KMS-11 (cell line): ENCODE measurements at regions not wholly inside any gene's neighbourhood (a gene's known extent, or its start where the extent isn't known, plus 50 kb on each side); places are given as distances from the start of the nearest gene placed in this dataset.
A peak's percentile ranks its signal among the peaks of the same experiment; 100 is the strongest.
"Not testable (repeated sequence)": the region's sequence is repeated elsewhere in the genome, so short reads cannot be mapped to it uniquely, and the experiment has no call there.

Experiments used
- H2AFZ ChIP-seq: fragments of 200-600 bp; sonication (generic); 2 replicates; pipeline ENCODE4 v1.6.1; 2016; ENCODE audit warnings: antibody characterized with exemption, mixed run types, low read depth
- H3K27ac ChIP-seq: fragments of 200-600 bp; sonication (generic); 2 replicates; pipeline ENCODE4 v1.6.1; 2016; ENCODE audit warnings: mild to moderate bottlenecking, mixed run types
- H3K27me3 ChIP-seq: fragments of 200-600 bp; sonication (generic); 2 replicates; pipeline ENCODE4 v1.6.1; 2017; ENCODE audit warnings: mild to moderate bottlenecking, low read depth, mixed run types, moderate library complexity; ENCODE audit not compliant: insufficient read depth
- H3K36me3 ChIP-seq: fragments of 200-600 bp; sonication (generic); 2 replicates; pipeline ENCODE4 v1.6.1; 2017; ENCODE audit warnings: mild to moderate bottlenecking, mixed run types; ENCODE audit not compliant: insufficient read depth
- H3K4me1 ChIP-seq: fragments of 200-600 bp; sonication (generic); 2 replicates; pipeline ENCODE4 v1.6.1; 2016; ENCODE audit warnings: mild to moderate bottlenecking, low read depth, mixed run types; ENCODE audit not compliant: poor library complexity, severe bottlenecking
- H3K4me2 ChIP-seq: fragments of 200-600 bp; sonication (generic); 2 replicates; pipeline ENCODE4 v1.7.0; 2016; ENCODE audit warnings: mild to moderate bottlenecking, mixed run types
- H3K4me3 ChIP-seq: fragments of 200-600 bp; sonication (generic); IDR thresholded peaks from 2 replicates; pipeline ENCODE4 v1.6.1; 2017; ENCODE audit warnings: low read depth, low read length, mixed read lengths; ENCODE audit not compliant: insufficient read depth
- H3K79me2 ChIP-seq: fragments of 200-600 bp; sonication (generic); 2 replicates; pipeline ENCODE4 v1.6.1; 2016; ENCODE audit warnings: low read depth, mixed run types; ENCODE audit not compliant: insufficient read depth
- H3K9ac ChIP-seq: fragments of 200-600 bp; sonication (generic); 2 replicates; pipeline ENCODE4 v1.6.1; 2016; ENCODE audit warnings: mild to moderate bottlenecking, mixed run types
- H4K20me1 ChIP-seq: fragments of 200-600 bp; sonication (generic); 2 replicates; pipeline ENCODE4 v1.6.1; 2016; ENCODE audit warnings: mild to moderate bottlenecking, mixed run types; ENCODE audit not compliant: insufficient read depth
- TF ChIP-seq, protein P1 (sequence below): fragments of 200-600 bp; sonication (generic); conservative IDR thresholded peaks from 2 replicates; pipeline ENCODE4 v1.6.1; 2017; ENCODE audit warnings: low read depth, mild to moderate bottlenecking, antibody characterized with exemption, low read length, moderate library complexity, mixed read lengths

- Histone ChIP-seq H3K79me2 (peaks cover 67% of the 10 kb centered on the region), H3K27me3 (no peaks in the 10 kb centered on the region), H4K20me1 (no peaks in the 10 kb centered on the region; the same call in 1 of the 2 replicates), H3K4me3 (no peak overlapping the region), H2AFZ (no peak overlapping the region), H3K27ac (no peak overlapping the region), H3K36me3 (no peaks in the 10 kb centered on the region), H3K4me2 (peak overlapping the region; percentile 17; the same call in 1 of the 2 replicates), H3K9ac (no peak overlapping the region), H3K4me1 (peaks cover 76% of the 10 kb centered on the region)
- TF ChIP-seq, protein P1, sequence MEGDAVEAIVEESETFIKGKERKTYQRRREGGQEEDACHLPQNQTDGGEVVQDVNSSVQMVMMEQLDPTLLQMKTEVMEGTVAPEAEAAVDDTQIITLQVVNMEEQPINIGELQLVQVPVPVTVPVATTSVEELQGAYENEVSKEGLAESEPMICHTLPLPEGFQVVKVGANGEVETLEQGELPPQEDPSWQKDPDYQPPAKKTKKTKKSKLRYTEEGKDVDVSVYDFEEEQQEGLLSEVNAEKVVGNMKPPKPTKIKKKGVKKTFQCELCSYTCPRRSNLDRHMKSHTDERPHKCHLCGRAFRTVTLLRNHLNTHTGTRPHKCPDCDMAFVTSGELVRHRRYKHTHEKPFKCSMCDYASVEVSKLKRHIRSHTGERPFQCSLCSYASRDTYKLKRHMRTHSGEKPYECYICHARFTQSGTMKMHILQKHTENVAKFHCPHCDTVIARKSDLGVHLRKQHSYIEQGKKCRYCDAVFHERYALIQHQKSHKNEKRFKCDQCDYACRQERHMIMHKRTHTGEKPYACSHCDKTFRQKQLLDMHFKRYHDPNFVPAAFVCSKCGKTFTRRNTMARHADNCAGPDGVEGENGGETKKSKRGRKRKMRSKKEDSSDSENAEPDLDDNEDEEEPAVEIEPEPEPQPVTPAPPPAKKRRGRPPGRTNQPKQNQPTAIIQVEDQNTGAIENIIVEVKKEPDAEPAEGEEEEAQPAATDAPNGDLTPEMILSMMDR, result no peak
Measured at GRCh38 chr9:82134010-82134409, 145.4 kb downstream of the SPATA31D1 start.

DNA sequence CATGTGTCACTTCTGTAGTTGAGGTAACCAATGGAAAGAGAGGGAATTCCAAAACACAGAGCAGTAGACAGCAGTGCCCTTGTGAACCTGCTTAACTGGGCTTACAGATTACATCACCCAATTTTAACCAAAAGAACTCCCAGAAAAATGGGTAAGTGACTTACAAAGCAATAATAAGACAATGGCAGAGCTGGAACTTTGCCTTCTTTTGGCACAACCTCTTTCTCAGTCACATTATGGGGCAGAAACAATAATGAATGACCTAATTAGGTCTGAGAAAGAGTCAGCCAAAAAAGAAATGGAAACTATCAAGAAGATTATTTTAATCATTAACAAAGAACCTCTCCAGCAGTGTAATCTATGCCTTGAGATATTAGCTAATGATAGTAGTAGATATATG, 146.5 kb downstream of the SPATA31D1 start:
- Histone ChIP-seq H3K27ac (no peak overlapping the region), H3K9ac (no peak overlapping the region), H4K20me1 (no peaks in the 10 kb centered on the region; the same call in 1 of the 2 replicates), H3K79me2 (peaks cover 57% of the 10 kb centered on the region), H3K27me3 (no peaks in the 10 kb centered on the region), H3K36me3 (no peaks in the 10 kb centered on the region), H3K4me3 (no peak overlapping the region), H3K4me1 (peaks cover 65% of the 10 kb centered on the region), H3K4me2 (peak overlapping the region; percentile 17; the same call in 1 of the 2 replicates), H2AFZ (no peak overlapping the region)
- TF ChIP-seq, protein P1, result no peak

DNA sequence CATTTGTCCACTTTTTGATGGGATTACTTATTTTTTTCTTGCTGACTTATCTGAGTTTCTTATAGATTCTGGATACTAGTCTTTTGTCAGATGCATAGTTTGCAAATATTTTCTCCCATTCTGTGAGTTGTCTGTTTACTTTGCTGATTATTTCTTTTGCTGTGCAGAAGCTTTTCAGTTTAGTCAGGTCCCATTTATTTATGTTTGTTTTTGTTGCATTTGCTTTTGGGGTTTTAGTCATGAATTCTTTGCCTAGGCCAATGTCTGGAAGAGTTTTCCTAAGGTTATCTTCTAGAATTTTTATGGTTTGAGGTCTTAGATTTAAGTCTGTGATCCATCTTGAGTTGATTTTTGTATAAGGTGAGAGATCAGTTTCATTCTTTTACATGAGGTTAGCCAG, 149.5 kb downstream of the SPATA31D1 start:
- H4K20me1 ChIP-seq, H2AFZ ChIP-seq, H3K36me3 ChIP-seq, H3K27me3 ChIP-seq, H3K4me2 ChIP-seq, H3K4me3 ChIP-seq, H3K27ac ChIP-seq, H3K9ac ChIP-seq: not testable (repeated sequence)
- Histone ChIP-seq H3K4me1 (peaks cover 42% of the 10 kb centered on the region), H3K79me2 (peaks cover 31% of the 10 kb centered on the region)

- Histone ChIP-seq H4K20me1 (no peaks in the 10 kb centered on the region; the same call in 1 of the 2 replicates), H3K27ac (no peak overlapping the region), H3K79me2 (peaks cover 20% of the 10 kb centered on the region; the same call in 1 of the 2 replicates), H3K9ac (no peak overlapping the region), H3K36me3 (no peaks in the 10 kb centered on the region), H3K27me3 (no peaks in the 10 kb centered on the region), H3K4me2 (no peak overlapping the region), H2AFZ (no peak overlapping the region), H3K4me3 (no peak overlapping the region), H3K4me1 (peaks cover 18% of the 10 kb centered on the region)
- TF ChIP-seq, protein P1, result no peak
Measured at GRCh38 chr9:82140471-82140870, 151.9 kb downstream of the SPATA31D1 start.

- Histone ChIP-seq H3K4me3 (no peak overlapping the region), H3K27me3 (no peaks in the 10 kb centered on the region), H3K27ac (no peak overlapping the region)
Measured at GRCh38 chr9:82144803-82145202, 156.2 kb downstream of the SPATA31D1 start.

More at GRCh38 chr9:82144803-82145202, 156.2 kb downstream of the SPATA31D1 start:
- Histone ChIP-seq H4K20me1 (no peaks in the 10 kb centered on the region), H3K4me2 (no peak overlapping the region), H3K36me3 (no peaks in the 10 kb centered on the region), H3K4me1 (peaks cover 33% of the 10 kb centered on the region), H3K9ac (no peak overlapping the region), H3K79me2 (no peaks in the 10 kb centered on the region), H2AFZ (no peak overlapping the region)
- TF ChIP-seq, protein P1, result no peak
